Hepatocyte (in vitro differentiated cells): ENCODE measurements at regions not wholly inside any gene's neighbourhood (a gene's known extent, or its start where the extent isn't known, plus 50 kb on each side); places are given as distances from the start of the nearest gene placed in this dataset.

Experiments
- DNase-seq: peaks from one replicate; pipeline ENCODE4 v3.0.0-alpha.2; 2016; ENCODE audit warnings: low spot score
- H2AFZ ChIP-seq: fragments of 200-600 bp; sonication (generic); 2 replicates; pipeline ENCODE4 v1.6.0; 2016; ENCODE audit warnings: antibody characterized with exemption, mild to moderate bottlenecking
- H3K27ac ChIP-seq: fragments of 200-600 bp; sonication (generic); 2 replicates; pipeline ENCODE4 v1.5.1; 2016; ENCODE audit warnings: mild to moderate bottlenecking
- H3K27me3 ChIP-seq: fragments of 200-600 bp; sonication (generic); 2 replicates; pipeline ENCODE4 v1.6.1; 2016
- H3K36me3 ChIP-seq: fragments of 200-600 bp; sonication (generic); replicated peaks from 2 replicates; pipeline ENCODE4 v1.5.1; 2016; ENCODE audit warnings: low read depth; ENCODE audit not compliant: insufficient read depth
- H3K4me1 ChIP-seq: fragments of 200-600 bp; sonication (generic); 2 replicates; pipeline ENCODE4 v1.5.1; 2016; ENCODE audit warnings: mild to moderate bottlenecking, moderate library complexity; ENCODE audit not compliant: insufficient read depth
- H3K4me2 ChIP-seq: fragments of 200-600 bp; sonication (generic); 2 replicates; pipeline ENCODE4 v1.6.0; 2016
- H3K4me3 ChIP-seq: fragments of 200-600 bp; sonication (generic); 2 replicates; pipeline ENCODE4 v1.5.1; 2016; ENCODE audit warnings: mild to moderate bottlenecking
- H3K79me2 ChIP-seq: fragments of 200-600 bp; sonication (generic); 2 replicates; pipeline ENCODE4 v1.6.0; 2017; ENCODE audit warnings: mild to moderate bottlenecking
- H3K9me2 ChIP-seq: fragments of 200-600 bp; sonication (generic); replicated peaks from 2 replicates; pipeline ENCODE4 v1.6.0; 2017; ENCODE audit warnings: mild to moderate bottlenecking; ENCODE audit not compliant: insufficient read depth
- H3K9me3 ChIP-seq: fragments of 200-600 bp; sonication (generic); 2 replicates; pipeline ENCODE4 v1.5.1; 2016; ENCODE audit warnings: low read depth, mild to moderate bottlenecking
- H4K20me1 ChIP-seq: fragments of 200-600 bp; sonication (generic); 2 replicates; pipeline ENCODE4 v1.6.0; 2016; ENCODE audit warnings: mild to moderate bottlenecking; ENCODE audit not compliant: insufficient read depth, poor library complexity, severe bottlenecking
- CTCF ChIP-seq: fragments of 200-600 bp; sonication (generic); IDR thresholded peaks from 2 replicates; pipeline ENCODE4 v1.5.1; 2016; ENCODE audit warnings: antibody characterized with exemption, mild to moderate bottlenecking; ENCODE audit not compliant: poor library complexity
- EZH2 ChIP-seq: fragments of 200-600 bp; sonication (generic); IDR thresholded peaks from 2 replicates; pipeline ENCODE4 v1.6.1; 2016; ENCODE audit warnings: antibody characterized with exemption, mild to moderate bottlenecking, borderline replicate concordance
- EZH2phosphoT487 ChIP-seq: fragments of 200-600 bp; sonication (generic); IDR thresholded peaks from one replicate; pipeline ENCODE4 v1.6.1; 2018; ENCODE audit warnings: antibody characterized with exemption, mild to moderate bottlenecking, low read depth, moderate library complexity; ENCODE audit not compliant: unreplicated experiment, severe bottlenecking
- WGBS: methylation state at CpG from one replicate; pipeline ENCODE4 v1.1.6; 2016; ENCODE audit warnings: low lambda C conversion rate; ENCODE audit errors: missing lambda C conversion rate; 5-methylcytosine and 5-hydroxymethylcytosine counted together

- H3K27me3 ChIP-seq, result no peaks in the 10 kb centered on the region
- H3K9me2 ChIP-seq, result no peaks in the 10 kb centered on the region
- TF ChIP-seq EZH2, result no peak
- TF ChIP-seq CTCF, result no peak
- no peak for TF ChIP-seq EZH2phosphoT487
- H3K4me2 ChIP-seq, result no peak overlapping the region
- 85% methylated on average over 1 of the region's 1 CpG for WGBS
- no peak overlapping the region for H3K27ac ChIP-seq
- H3K79me2 ChIP-seq, result no peaks in the 10 kb centered on the region
- no peaks in the 10 kb centered on the region for H4K20me1 ChIP-seq
- no peak overlapping the region for H3K4me3 ChIP-seq
- DNase-seq, result no peak
- no peaks in the 10 kb centered on the region for H3K36me3 ChIP-seq
- H3K4me1 ChIP-seq, result no peaks in the 10 kb centered on the region
- H3K9me3 ChIP-seq, result no peaks in the 10 kb centered on the region
- no peak overlapping the region for H2AFZ ChIP-seq
Observed at GRCh38 chr3:152128356-152128755, 140.4 kb upstream of the MBNL1 start.

GRCh38 chr3:152139651-152140050 lies 129.1 kb upstream of the MBNL1 start:
- H3K27ac ChIP-seq, result no peak overlapping the region
- H3K36me3 ChIP-seq, result no peaks in the 10 kb centered on the region
- no peak for TF ChIP-seq EZH2phosphoT487
- TF ChIP-seq EZH2, result no peak
- TF ChIP-seq CTCF, result no peak
- no peaks in the 10 kb centered on the region for H3K79me2 ChIP-seq
- no peaks in the 10 kb centered on the region for H3K27me3 ChIP-seq
- no peaks in the 10 kb centered on the region for H3K4me1 ChIP-seq
- H3K9me2 ChIP-seq, result no peaks in the 10 kb centered on the region
- H3K4me3 ChIP-seq, result no peak overlapping the region
- H3K4me2 ChIP-seq, result no peak overlapping the region
- no peak for DNase-seq
- no peaks in the 10 kb centered on the region for H4K20me1 ChIP-seq
- no peaks in the 10 kb centered on the region for H3K9me3 ChIP-seq
- no peak overlapping the region for H2AFZ ChIP-seq
- 72% methylated on average over 3 of the region's 3 CpGs for WGBS

GRCh38 chr3:152146461-152146860 lies 122.3 kb upstream of the MBNL1 start:
- Histone ChIP-seq H3K27me3 (no peaks in the 10 kb centered on the region), H3K9me2 (no peaks in the 10 kb centered on the region), H3K4me3 (no peak overlapping the region), H3K9me3 (no peaks in the 10 kb centered on the region), H3K36me3 (no peaks in the 10 kb centered on the region), H4K20me1 (no peaks in the 10 kb centered on the region), H3K4me2 (no peak overlapping the region), H2AFZ (no peak overlapping the region), H3K79me2 (no peaks in the 10 kb centered on the region), H3K4me1 (no peaks in the 10 kb centered on the region), H3K27ac (no peak overlapping the region)
- WGBS, result 93% methylated on average over 2 of the region's 2 CpGs
- no peak for DNase-seq
- TF ChIP-seq EZH2phosphoT487 (no peak), EZH2 (no peak)

- H3K27me3 ChIP-seq, result no peaks in the 10 kb centered on the region
Observed at GRCh38 chr3:152147748-152148147, 121.0 kb upstream of the MBNL1 start.

More at GRCh38 chr3:152147748-152148147, 121.0 kb upstream of the MBNL1 start:
- Histone ChIP-seq H3K9me2 (no peaks in the 10 kb centered on the region), H3K4me3 (no peak overlapping the region), H4K20me1 (no peaks in the 10 kb centered on the region), H3K4me1 (no peaks in the 10 kb centered on the region), H3K79me2 (no peaks in the 10 kb centered on the region), H2AFZ (no peak overlapping the region), H3K9me3 (no peaks in the 10 kb centered on the region), H3K27ac (no peak overlapping the region), H3K36me3 (no peaks in the 10 kb centered on the region), H3K4me2 (no peak overlapping the region)
- TF ChIP-seq EZH2 (no peak), EZH2phosphoT487 (no peak)
- DNase-seq, result no peak
